Tibial nerve (tissue), 4 donors: ENCODE measurements at regions not wholly inside any gene's neighbourhood (a gene's known extent, or its start where the extent isn't known, plus 50 kb on each side); places are given as distances from the start of the nearest gene placed in this dataset.

Experiments used
- EP300 ChIP-seq, 2 donors: sonication (generic); formaldehyde crosslinking; IDR thresholded peaks; one replicate each; pipeline ENCODE4 v1.6.1; 2017; ENCODE audit warnings: antibody characterized with exemption in 2 of 2, mild to moderate bottlenecking in 1 of 2
- POLR2A ChIP-seq, 2 donors: fragments of 450-650 bp; IDR thresholded peaks; one replicate each; pipeline ENCODE4 v1.6.1; 2017; ENCODE audit warnings: antibody characterized with exemption in 2 of 2, mild to moderate bottlenecking in 2 of 2, moderate library complexity in 2 of 2
- TF ChIP-seq, protein P1 (sequence below), 5 experiments: fragments of 200-600 bp in 3 of 5; fragments of 450-650 bp in 2 of 5; sonication (generic) in 3 of 5; IDR thresholded peaks; one replicate each; pipeline ENCODE4 v1.5.1; 2016 to 2019; ENCODE audit warnings: antibody characterized with exemption in 5 of 5, mild to moderate bottlenecking in 3 of 5, moderate library complexity in 2 of 5

DNA sequence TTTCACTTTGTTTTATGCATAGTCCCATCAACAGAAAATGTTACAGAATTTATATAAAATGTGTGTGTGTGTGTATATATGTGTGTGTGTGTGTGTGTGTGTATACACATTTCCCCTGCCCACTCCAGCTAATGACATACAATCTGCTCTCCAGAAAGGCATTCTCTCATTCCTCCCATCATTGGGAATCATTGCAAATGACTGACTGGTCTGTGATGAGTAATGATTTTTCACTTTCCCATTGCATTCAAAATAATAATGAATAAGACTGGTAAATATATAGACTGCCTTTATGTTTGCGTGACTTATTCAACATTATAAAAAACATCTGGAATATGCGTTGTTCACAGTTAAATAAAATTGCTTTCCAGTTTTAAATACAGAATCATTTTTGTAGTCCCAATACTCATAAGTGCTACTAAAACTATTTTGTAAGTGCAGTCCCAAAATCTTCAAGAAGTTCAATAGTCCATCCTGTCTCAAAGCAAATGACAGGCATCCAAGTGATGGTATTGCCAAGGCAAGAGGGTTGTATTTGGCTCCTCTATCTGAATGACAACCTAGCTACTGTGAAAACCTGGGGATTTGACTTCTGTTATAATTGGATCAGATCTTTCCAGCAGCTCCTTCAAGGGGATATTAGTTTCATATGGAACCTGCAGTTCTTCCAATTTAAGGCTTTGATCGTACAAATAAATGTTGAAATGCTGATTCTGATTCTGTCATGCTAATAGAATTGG lies 150.9 kb downstream of the POLR1F start:
- TF ChIP-seq, protein P1, sequence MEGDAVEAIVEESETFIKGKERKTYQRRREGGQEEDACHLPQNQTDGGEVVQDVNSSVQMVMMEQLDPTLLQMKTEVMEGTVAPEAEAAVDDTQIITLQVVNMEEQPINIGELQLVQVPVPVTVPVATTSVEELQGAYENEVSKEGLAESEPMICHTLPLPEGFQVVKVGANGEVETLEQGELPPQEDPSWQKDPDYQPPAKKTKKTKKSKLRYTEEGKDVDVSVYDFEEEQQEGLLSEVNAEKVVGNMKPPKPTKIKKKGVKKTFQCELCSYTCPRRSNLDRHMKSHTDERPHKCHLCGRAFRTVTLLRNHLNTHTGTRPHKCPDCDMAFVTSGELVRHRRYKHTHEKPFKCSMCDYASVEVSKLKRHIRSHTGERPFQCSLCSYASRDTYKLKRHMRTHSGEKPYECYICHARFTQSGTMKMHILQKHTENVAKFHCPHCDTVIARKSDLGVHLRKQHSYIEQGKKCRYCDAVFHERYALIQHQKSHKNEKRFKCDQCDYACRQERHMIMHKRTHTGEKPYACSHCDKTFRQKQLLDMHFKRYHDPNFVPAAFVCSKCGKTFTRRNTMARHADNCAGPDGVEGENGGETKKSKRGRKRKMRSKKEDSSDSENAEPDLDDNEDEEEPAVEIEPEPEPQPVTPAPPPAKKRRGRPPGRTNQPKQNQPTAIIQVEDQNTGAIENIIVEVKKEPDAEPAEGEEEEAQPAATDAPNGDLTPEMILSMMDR (IDR thresholded peaks at IDR 0.05) = no peak
- TF ChIP-seq POLR2A (IDR thresholded peaks at IDR 0.05) (no peak), EP300 (IDR thresholded peaks at IDR 0.05) (no peak)
